ENCODE measurements at regions not wholly inside any gene's neighbourhood (a gene's known extent, or its start where the extent isn't known, plus 50 kb on each side); places are given as distances from the start of the nearest gene placed in this dataset.
"Not testable (repeated sequence)": the region's sequence is repeated elsewhere in the genome, so short reads cannot be mapped to it uniquely, and the experiment has no call there.

GRCh38 chr9:82404881-82405280 lies 416.3 kb downstream of the SPATA31D1 start:
- DNase-seq: no peak

DNA sequence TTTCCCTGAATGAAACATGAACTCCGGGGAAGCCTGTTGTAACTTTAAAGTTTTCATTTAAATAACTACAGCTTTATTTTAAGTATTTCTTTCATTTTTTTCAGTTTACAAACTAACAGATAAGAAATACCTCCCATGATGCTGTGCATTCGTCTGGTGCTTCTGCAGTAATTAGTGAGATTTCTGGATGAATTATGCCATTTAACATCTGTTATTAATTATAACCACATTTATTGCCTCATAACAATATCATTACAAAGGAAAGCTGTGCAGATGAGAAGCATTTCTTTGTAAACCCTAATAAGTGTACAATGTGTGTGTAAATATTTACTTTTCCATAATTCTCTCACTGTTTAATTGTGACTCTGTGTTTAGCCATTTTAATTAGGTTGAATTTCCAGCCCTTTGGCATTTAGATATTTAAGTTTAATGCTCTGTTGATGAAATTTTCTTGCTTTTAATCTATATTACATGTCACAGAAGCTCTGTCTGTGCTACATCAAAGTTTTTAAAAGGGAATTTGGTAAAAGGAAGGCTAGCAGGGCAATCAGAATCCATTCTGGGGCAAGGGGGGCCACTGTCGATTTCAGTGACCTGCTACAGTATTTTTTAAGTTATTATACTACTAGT lies 418.0 kb downstream of the SPATA31D1 start:
- no peak for DNase-seq

DNA sequence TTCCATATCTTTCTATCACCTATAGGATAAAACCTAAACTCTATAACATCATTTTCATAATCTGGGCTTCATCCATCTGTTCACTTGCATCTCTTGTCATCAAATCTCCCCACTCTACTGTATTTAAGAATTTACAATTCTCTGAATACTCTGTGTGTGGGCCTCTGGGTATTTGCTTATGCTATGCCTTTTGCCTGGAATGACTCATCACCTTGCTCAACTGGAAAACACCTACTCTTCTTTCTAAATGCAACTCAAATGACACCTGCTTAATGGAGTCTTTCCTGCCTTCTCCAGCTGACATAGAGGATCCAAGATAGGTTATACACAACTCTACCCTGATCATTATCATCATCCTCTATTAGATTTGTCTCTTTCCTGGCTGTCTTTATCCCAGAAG lies 421.7 kb downstream of the SPATA31D1 start:
- DNase-seq: no peak

- DNase-seq: no peak
Observed at GRCh38 chr9:82410866-82411265, 422.3 kb downstream of the SPATA31D1 start.

DNA sequence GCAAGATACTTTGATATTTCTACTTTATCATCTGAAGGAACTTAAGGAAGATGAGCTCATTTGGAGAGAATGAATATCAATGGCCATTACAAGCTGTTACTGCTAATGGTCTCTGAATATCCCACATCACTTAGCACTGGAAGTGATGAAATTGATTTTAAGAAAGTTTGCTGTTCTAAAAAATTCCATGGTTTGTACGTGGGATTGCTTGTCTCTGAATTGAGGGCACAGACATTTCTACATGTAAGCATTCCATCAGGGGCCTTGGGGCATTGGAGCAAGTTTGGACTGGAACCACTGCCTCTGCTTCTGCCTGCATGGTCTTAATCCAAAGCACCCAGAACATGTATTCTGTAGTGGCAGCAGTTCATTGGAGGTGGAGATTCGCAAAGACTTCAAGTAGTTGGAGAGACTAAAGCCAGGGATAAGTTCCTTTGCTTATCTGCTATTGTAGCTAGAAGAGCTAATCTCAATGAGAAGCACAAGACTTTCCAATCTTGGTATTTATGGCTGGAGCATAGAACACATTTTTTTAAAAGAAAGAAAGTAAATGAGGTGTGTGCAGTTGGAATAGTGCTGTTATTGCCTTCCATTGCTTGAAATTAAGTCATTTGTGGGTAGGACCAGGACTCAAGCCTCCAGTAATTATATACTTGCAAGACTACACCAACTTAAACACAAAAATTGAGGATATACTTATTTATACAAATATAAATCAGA lies 424.2 kb downstream of the SPATA31D1 start:
- DNase-seq: no peak

DNA sequence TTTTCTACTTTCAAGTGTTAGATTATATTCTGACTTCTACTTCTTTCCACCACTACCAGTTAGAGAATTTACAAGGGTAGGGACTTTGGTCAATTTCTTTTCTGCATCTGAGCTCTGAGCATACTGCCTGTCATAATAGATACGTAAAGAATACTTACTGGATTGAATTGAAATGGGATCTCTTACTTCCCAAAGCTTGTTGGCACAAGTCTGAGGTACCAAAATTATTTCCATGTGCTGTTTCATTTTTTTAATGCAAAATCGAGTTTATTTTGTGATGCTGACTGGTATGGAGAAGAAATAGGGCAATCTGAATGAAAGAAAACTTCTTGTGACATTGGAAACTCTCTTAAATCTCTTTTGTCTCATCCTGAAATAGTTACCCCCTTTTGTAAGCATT lies 428.9 kb downstream of the SPATA31D1 start:
- DNase-seq: no peak

- no peak for DNase-seq
Observed at GRCh38 chr9:82418334-82418733, 429.8 kb downstream of the SPATA31D1 start.

DNA sequence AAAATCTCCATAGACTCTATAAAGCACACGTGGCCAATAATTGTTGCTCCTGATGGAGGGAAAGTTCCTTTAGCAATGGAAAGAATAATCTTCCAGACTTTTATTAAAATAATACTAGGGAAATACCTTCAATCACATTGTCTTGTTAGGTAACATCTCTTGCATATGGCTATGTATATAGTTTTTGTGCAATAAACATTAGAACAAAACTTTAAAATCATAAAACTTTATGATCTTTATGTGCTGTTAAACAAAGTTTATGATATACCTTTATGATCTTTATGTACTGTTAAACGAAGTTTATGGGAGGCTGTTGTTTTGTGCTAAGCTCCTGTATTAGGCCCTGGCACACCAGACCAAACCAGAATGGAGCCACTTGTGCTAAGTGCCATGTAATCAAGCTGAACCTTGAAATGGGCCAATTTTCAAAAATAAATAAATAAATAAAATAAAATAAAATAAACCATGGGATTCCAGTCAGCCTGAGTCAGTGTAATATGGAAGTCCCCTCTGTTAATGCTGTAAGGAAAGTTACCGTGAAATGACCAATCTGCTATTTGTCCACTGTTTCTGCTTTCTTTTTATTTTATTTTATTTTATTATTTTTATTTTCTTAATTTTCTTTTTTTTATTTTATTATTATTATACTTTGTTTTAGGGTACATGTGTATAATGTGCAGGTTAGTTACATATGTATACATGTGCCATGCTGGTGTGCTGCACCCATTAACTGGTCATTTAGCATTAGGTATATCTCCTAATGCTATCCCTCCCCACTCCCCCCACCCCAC lies 431.3 kb downstream of the SPATA31D1 start:
- DNase-seq: no peak

GRCh38 chr9:82421498-82421897 lies 432.9 kb downstream of the SPATA31D1 start:
- no peak for DNase-seq

DNA sequence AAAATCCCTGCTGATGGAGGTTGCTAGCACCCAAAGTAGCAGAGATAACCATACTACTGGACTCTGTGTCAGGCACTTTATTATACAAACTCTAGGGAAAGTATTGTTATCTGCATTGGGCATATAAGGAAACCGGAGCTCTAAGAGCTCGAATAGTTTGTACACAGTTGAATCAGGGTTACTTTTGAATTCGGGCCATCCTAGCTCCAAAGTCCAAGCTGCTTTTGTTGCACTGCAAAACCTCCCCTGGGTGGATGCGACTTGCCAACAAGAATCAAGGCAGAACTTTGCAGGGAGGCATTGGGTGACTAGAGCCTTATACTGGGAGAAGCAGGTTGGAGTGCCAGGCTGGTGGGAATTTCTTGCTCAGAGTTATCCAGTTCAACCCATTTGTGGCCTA lies 435.1 kb downstream of the SPATA31D1 start:
- no peak for DNase-seq

DNA sequence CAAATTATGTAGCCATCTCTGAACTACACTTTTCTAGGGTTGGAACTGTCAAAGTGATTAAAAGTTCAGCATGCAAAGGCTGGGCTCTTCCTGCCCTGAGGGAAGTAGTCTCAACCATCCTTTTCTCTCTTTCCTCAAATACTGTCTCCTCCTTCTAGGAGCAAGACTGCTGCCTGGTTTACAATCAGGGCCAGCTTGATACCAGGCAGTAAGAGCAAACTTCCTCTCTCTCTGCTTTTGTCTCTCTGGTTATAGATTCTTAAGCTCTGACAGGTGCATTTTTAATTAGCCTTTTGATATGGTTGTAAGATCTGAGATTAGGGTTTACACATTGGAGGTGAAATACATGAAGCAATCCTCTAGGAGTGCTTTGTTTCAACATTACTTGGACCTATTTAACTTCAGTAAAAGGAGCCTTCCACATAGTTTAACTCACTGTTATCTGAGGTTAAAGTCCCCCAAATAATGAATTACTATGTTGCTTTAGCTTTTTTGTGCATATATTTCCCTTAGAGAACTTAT lies 436.1 kb downstream of the SPATA31D1 start:
- no peak for DNase-seq

- DNase-seq: no peak
Observed at GRCh38 chr9:82431121-82431520, 442.5 kb downstream of the SPATA31D1 start.

DNA sequence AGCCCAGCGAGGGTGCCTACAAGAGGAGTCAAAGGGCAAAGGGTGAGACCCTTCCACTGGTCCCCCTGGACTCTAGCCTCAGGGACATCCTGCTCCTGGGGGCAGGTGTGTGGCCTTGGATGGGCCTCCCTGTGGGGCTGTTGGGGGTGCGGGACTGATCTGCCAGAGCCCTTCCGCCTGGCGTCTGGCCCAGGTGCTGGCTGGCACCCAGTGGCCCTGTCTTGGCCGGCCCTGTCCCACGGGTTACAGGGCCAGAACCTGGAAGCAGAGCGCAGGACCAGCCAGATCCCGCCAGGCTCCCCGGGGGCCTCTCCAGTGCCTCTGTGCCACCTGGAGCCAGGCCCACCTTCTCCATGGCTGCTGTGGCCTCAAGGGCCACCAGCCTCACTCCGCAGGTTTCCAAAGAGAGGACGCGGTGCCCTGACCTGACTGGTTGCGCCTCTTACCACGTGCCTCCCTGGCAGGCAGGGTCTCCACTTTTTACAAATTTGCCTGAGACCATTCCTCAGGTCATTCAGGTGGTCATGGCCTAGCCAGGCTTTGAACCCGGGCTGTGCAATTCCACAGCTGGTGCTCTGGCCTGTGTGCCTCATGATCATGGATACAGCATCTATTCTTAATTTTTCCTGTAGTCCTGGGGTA lies 444.8 kb downstream of the SPATA31D1 start:
- DNase-seq: not testable (repeated sequence)

DNA sequence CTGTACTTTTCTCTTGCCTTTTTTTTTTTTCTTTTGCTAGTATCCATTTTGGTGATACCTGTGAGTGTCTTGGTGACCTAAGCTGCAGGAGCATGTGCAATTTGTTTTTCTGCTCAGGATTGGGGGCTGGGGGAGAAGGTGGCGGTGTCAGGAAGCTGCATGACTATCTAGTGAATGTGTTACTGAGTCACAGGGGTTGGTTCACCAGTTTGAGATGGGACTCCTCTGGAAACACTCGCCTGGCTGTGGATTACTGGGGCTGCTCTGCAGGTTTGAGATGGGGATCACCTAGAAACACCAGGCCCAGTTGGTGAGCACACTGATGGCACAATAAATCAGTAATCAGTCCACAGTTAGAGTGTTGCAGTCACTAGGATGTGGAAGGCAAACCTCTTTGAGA lies 447.9 kb downstream of the SPATA31D1 start:
- no peak for DNase-seq

DNA sequence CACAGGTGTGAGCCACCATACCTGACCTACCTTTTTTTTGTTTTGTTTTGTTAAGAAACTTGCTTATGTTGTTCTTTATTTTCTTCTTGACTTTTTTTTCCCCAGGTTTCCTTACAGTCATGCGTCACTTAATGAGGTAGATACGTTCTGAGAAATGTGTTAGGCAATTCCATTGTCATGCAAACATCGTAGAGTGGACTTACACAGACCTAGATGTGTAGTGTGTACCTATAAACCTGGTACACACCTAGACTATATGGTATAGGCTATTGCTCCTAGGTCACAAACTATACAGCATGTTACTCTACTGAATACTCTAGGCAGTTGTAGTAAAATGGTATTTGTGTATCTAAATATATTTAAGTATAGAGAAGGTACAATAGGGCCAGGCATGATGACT lies 448.6 kb downstream of the SPATA31D1 start:
- not testable (repeated sequence) for DNase-seq

- DNase-seq: no peak
Observed at GRCh38 chr9:82438581-82438980, 450.0 kb downstream of the SPATA31D1 start.

GRCh38 chr9:82443312-82443711 lies 454.7 kb downstream of the SPATA31D1 start:
- DNase-seq: no peak

DNA sequence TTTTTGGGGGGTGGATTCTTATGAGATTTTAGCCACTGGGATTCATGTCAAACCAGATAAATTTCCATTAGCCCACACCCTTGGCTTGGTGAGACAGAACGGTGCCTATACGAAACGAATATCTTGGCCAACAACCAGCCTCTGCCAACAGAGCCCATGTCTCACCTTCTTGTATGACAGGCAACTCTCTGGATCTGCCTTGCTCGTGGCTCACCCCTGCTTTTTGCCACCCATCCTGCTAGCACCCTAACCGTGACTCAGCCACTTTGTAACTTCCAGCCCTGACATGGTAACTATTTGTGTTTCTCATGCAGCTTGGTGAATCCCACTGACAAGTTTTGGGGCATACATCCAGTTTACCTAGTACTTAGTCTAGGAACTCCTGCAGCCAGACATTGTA lies 457.0 kb downstream of the SPATA31D1 start:
- no peak for DNase-seq

GRCh38 chr9:82447343-82447742 lies 458.8 kb downstream of the SPATA31D1 start:
- no peak for DNase-seq

DNA sequence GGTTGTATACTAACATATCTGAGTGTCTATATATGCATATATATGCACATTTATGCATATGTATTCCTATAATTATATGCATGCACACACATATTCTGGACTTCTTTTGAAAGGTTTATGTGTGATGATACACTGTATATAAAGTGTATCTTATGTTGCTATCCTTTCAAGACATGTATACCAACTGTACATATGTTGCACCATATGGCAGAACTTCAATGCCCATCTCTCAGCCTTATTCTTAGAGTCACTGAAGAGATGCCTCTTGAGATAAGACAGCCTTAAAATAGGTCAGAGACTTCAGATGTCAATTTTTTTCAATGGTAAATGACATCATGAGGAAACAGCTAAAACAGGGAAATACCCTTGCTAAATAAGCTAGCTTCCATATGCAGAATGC lies 461.4 kb downstream of the SPATA31D1 start:
- DNase-seq: no peak

GRCh38 chr9:82454509-82455190 lies 466.1 kb downstream of the SPATA31D1 start:
- DNase-seq: no peak

GRCh38 chr9:82456642-82457041 lies 468.1 kb downstream of the SPATA31D1 start:
- DNase-seq: no peak

DNA sequence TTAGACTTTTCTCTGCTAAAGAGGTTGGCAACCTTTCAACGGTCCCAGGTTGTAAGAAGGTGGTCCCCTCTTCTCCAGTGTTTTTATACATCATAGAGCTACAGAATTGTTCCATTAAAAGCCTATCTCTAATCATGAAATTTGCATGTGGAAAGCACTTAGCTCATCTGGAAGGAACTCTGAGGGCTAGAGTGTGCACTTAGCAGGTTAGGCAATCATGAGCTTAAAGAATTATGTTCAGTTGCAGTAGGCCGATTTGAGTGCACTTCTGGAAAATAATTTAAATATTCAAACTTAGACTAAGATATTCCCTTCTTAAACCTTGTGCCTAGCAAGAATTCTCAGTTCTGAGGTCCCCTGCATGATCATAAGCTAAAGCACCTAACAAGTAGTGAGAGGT lies 468.7 kb downstream of the SPATA31D1 start:
- DNase-seq: no peak

All from NCI-H1694 (cell line).